ENCODE measurements at regions not wholly inside any gene's neighbourhood (a gene's known extent, or its start where the extent isn't known, plus 50 kb on each side); places are given as distances from the start of the nearest gene placed in this dataset.

- intact Hi-C loops (cut with micrococcal nuclease), result no loop called here
- H3K36me3 Mint-ChIP-seq (ENCODE audit: insufficient read depth, unreplicated experiment), result no peaks in the 10 kb centered on the region
- no peak for TF ChIP-seq CTCF (IDR thresholded peaks at IDR 0.05; ENCODE audit: unreplicated experiment)
- no peaks in the 10 kb centered on the region for H3K9me3 Mint-ChIP-seq (ENCODE audit: unreplicated experiment)
- H3K4me1 Mint-ChIP-seq (ENCODE audit: insufficient read depth, unreplicated experiment), result no peaks in the 10 kb centered on the region
- no TSS peak for BruUV-seq (replicated peaks)
- ChIA-PET CTCF (interaction anchor here (0.6 kb wide), 1 partner anchor 9 kb away, joined by 3 read pairs; no protein-coding TSS in a partner anchor), POLR2A (interaction anchor here (0.5 to 0.6 kb wide), 2 partner anchors 300 to 521 kb away, joined by 3 read pairs; no protein-coding TSS in a partner anchor)
- no peak for DNase-seq (ENCODE audit: unreplicated experiment)
- no peak overlapping the region for H3K27ac Mint-ChIP-seq (ENCODE audit: low read depth, unreplicated experiment)
- no peak overlapping the region for H3K4me3 Mint-ChIP-seq (ENCODE audit: unreplicated experiment)
- peaks cover 31% of the 10 kb centered on the region for H3K27me3 Mint-ChIP-seq (ENCODE audit: insufficient read depth, unreplicated experiment)
Observed at GRCh38 chr9:129434187-129434586, 186.7 kb downstream of the C9orf50 start.

- CTCF ChIA-PET, result interaction anchor here (0.7 kb wide), 1 partner anchor 300 kb away, joined by 3 read pairs; no protein-coding TSS in a partner anchor
- no peak for TF ChIP-seq CTCF (IDR thresholded peaks at IDR 0.05; ENCODE audit: unreplicated experiment)
- no peaks in the 10 kb centered on the region for H3K9me3 Mint-ChIP-seq (ENCODE audit: unreplicated experiment)
- DNase-seq (ENCODE audit: unreplicated experiment), result no peak
- POLR2A ChIA-PET, result interaction anchor here (0.6 to 1.6 kb wide), 2 partner anchors 40 to 51 kb away, joined by 3 to 4 read pairs; no protein-coding TSS in a partner anchor
- H3K27me3 Mint-ChIP-seq (ENCODE audit: insufficient read depth, unreplicated experiment), result peaks cover 23% of the 10 kb centered on the region
- no TSS peak for BruUV-seq (replicated peaks)
- no peak overlapping the region for H3K27ac Mint-ChIP-seq (ENCODE audit: low read depth, unreplicated experiment)
- intact Hi-C loops (cut with micrococcal nuclease), result no loop called here
- no peaks in the 10 kb centered on the region for H3K4me1 Mint-ChIP-seq (ENCODE audit: insufficient read depth, unreplicated experiment)
- H3K4me3 Mint-ChIP-seq (ENCODE audit: unreplicated experiment), result no peak overlapping the region
- H3K36me3 Mint-ChIP-seq (ENCODE audit: insufficient read depth, unreplicated experiment), result no peaks in the 10 kb centered on the region
Observed at GRCh38 chr9:129432297-129433154, 188.4 kb downstream of the C9orf50 start.

- Mint-ChIP-seq H3K36me3 (ENCODE audit: insufficient read depth, unreplicated experiment) (no peaks in the 10 kb centered on the region), H3K9me3 (ENCODE audit: unreplicated experiment) (no peaks in the 10 kb centered on the region), H3K27me3 (ENCODE audit: insufficient read depth, unreplicated experiment) (peaks cover 33% of the 10 kb centered on the region), H3K27ac (ENCODE audit: low read depth, unreplicated experiment) (no peak overlapping the region), H3K4me1 (ENCODE audit: insufficient read depth, unreplicated experiment) (no peaks in the 10 kb centered on the region), H3K4me3 (ENCODE audit: unreplicated experiment) (no peak overlapping the region)
- no peak for TF ChIP-seq CTCF (IDR thresholded peaks at IDR 0.05; ENCODE audit: unreplicated experiment)
- no TSS peak for BruUV-seq (replicated peaks)
- intact Hi-C loops (cut with micrococcal nuclease), result no loop called here
- DNase-seq (ENCODE audit: unreplicated experiment), result no peak
- CTCF ChIA-PET, result interaction anchor here (0.5 to 1.2 kb wide), 2 partner anchors 16 to 48 kb away, joined by 3 read pairs; no protein-coding TSS in a partner anchor
- POLR2A ChIA-PET, result no interaction called here
Observed at GRCh38 chr9:129430940-129431643, 189.8 kb downstream of the C9orf50 start.

- H3K36me3 Mint-ChIP-seq (ENCODE audit: insufficient read depth, unreplicated experiment), result no peaks in the 10 kb centered on the region
- TF ChIP-seq CTCF (IDR thresholded peaks at IDR 0.05; ENCODE audit: unreplicated experiment), result no peak
Observed at GRCh38 chr9:129428864-129429577, 191.9 kb downstream of the C9orf50 start.

More at GRCh38 chr9:129428864-129429577, 191.9 kb downstream of the C9orf50 start:
- intact Hi-C loops (cut with micrococcal nuclease), result no loop called here
- Mint-ChIP-seq H3K9me3 (ENCODE audit: unreplicated experiment) (no peaks in the 10 kb centered on the region), H3K4me3 (ENCODE audit: unreplicated experiment) (no peak overlapping the region), H3K4me1 (ENCODE audit: insufficient read depth, unreplicated experiment) (no peaks in the 10 kb centered on the region), H3K27me3 (ENCODE audit: insufficient read depth, unreplicated experiment) (peaks cover 33% of the 10 kb centered on the region), H3K27ac (ENCODE audit: low read depth, unreplicated experiment) (no peak overlapping the region)
- DNase-seq (ENCODE audit: unreplicated experiment), result no peak
- no TSS peak for BruUV-seq (replicated peaks)
- ChIA-PET CTCF (no interaction called here), POLR2A (no interaction called here)

Data from MCF 10A (cell line).